HL-60 (cell line): ENCODE measurements at regions not wholly inside any gene's neighbourhood (a gene's known extent, or its start where the extent isn't known, plus 50 kb on each side); places are given as distances from the start of the nearest gene placed in this dataset.

Source experiments
- CTCF ChIP-seq: IDR thresholded peaks from one replicate; pipeline ENCODE4 v1.5.1; 2011; ENCODE audit warnings: low read length, control low read depth, inconsistent platforms; ENCODE audit not compliant: insufficient read depth
- POLR2AphosphoS5 ChIP-seq: IDR thresholded peaks from 2 replicates; pipeline ENCODE4 v1.6.1; 2012; ENCODE audit warnings: low read depth

- TF ChIP-seq CTCF (no peak), POLR2AphosphoS5 (no peak)
Observed at GRCh38 chr9:96125624-96126023, 176.4 kb downstream of the HSD17B3 start.
